ENCODE measurements at regions not wholly inside any gene's neighbourhood (a gene's known extent, or its start where the extent isn't known, plus 50 kb on each side); places are given as distances from the start of the nearest gene placed in this dataset.

DNA sequence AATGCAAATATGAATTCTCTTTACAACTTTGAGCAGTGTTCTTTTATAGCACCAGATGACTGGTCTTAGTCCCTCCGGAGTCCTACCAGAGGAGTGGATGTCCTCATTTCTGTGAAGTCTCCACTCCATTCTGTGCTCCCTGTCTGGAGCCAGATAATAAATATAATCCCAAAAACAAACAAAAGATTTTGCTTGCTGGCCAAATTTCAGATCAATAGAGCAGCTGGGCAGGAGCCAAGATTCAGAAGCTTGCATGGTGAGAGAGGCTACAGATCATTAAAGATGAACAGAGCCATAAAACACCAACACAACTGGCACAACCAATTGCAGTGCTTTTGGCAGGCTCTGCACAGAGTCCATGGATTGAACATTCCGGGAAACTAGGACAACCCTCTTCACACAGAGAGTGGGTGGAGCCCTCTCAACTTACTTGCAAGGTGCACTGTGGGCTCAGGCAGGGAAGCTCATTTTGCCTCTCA lies 231.5 kb upstream of the SNX7 start:
- Mint-ChIP-seq H3K4me3 (no peak overlapping the region), H3K27ac (no peak overlapping the region), H3K4me1 (ENCODE audit: low read depth in 2 of 2) (no peaks in the 10 kb centered on the region), H3K9me3 (no peaks in the 10 kb centered on the region), H3K36me3 (no peaks in the 10 kb centered on the region), H3K27me3 (no peaks in the 10 kb centered on the region)
- no peak for ATAC-seq
- no peak for DNase-seq (ENCODE audit: low spot score)

- Mint-ChIP-seq H3K27me3 (no peaks in the 10 kb centered on the region), H3K9me3 (peaks cover 3% of the 10 kb centered on the region), H3K4me3 (no peak overlapping the region), H3K36me3 (no peaks in the 10 kb centered on the region), H3K4me1 (ENCODE audit: low read depth in 2 of 2) (no peaks in the 10 kb centered on the region), H3K27ac (no peak overlapping the region)
- no peak for DNase-seq (ENCODE audit: low spot score)
- ATAC-seq: no peak
Measured at GRCh38 chr1:98428864-98429263, 232.7 kb upstream of the SNX7 start.

- Mint-ChIP-seq H3K4me3 (no peak overlapping the region), H3K27me3 (no peaks in the 10 kb centered on the region), H3K36me3 (no peaks in the 10 kb centered on the region), H3K27ac (no peak overlapping the region), H3K4me1 (ENCODE audit: low read depth in 2 of 2) (no peaks in the 10 kb centered on the region), H3K9me3 (peaks cover 3% of the 10 kb centered on the region)
- DNase-seq (ENCODE audit: low spot score): no peak
- ATAC-seq: no peak
Measured at GRCh38 chr1:98427664-98428063, 233.9 kb upstream of the SNX7 start.

GRCh38 chr1:98426092-98426491 lies 235.4 kb upstream of the SNX7 start:
- Mint-ChIP-seq H3K4me3 (no peak overlapping the region), H3K9me3 (peaks cover 6% of the 10 kb centered on the region), H3K4me1 (ENCODE audit: low read depth in 2 of 2) (no peaks in the 10 kb centered on the region), H3K36me3 (no peaks in the 10 kb centered on the region), H3K27me3 (no peaks in the 10 kb centered on the region), H3K27ac (no peak overlapping the region)
- DNase-seq (ENCODE audit: low spot score) (no peak), ATAC-seq (no peak)

DNA sequence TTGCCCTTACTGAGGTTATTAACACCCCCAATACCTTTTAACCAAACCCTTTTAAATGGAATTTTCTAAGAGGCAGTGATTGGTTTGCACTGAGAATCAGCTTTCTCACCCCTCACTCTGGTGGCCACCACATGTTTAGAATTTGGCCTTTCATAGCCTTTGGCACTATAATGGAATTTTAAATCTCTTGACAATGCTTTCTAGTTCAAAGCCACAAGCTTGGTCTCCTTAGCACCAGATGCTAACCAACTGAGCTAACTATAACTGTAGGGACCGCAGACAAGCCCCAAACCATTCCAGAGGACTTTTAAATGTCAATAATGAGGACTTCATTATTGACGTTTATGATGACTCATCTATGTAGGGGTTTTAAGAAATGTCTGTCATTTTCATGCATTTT lies 238.7 kb upstream of the SNX7 start:
- ATAC-seq (no peak), DNase-seq (ENCODE audit: low spot score) (no peak)
- Mint-ChIP-seq H3K27me3 (peaks cover 0 to 2% of the 10 kb centered on the region in 2 donors), H3K4me3 (no peak overlapping the region), H3K27ac (no peak overlapping the region), H3K4me1 (ENCODE audit: low read depth in 2 of 2) (peaks cover 0 to 3% of the 10 kb centered on the region in 2 donors), H3K9me3 (peaks cover 6% of the 10 kb centered on the region), H3K36me3 (no peaks in the 10 kb centered on the region)

DNA sequence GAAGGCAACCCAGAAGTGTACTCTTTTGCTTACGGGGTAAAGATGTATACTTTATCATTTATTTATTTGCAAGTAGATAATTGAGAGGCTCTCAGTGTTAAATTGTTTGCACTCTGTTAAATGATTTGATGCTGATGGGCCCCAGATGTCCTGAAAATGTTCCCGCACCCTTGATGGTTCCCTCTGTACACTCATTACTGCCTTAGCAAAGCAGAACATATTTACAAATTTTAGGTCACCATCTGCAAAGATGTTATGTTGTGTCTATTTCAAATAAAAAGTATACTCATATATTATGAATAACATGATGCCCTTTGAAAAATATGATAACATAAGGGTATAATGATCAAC lies 240.5 kb upstream of the SNX7 start:
- H3K27me3 Mint-ChIP-seq: peaks cover 0 to 2% of the 10 kb centered on the region in 2 donors
- peaks cover 6% of the 10 kb centered on the region for H3K9me3 Mint-ChIP-seq
- H3K36me3 Mint-ChIP-seq: no peaks in the 10 kb centered on the region
- no peak overlapping the region for H3K4me3 Mint-ChIP-seq
- ATAC-seq (no peak), DNase-seq (ENCODE audit: low spot score) (no peak)
- peaks cover 0 to 5% of the 10 kb centered on the region in 2 donors for H3K4me1 Mint-ChIP-seq (ENCODE audit: low read depth in 2 of 2)
- H3K27ac Mint-ChIP-seq: no peak overlapping the region

DNA sequence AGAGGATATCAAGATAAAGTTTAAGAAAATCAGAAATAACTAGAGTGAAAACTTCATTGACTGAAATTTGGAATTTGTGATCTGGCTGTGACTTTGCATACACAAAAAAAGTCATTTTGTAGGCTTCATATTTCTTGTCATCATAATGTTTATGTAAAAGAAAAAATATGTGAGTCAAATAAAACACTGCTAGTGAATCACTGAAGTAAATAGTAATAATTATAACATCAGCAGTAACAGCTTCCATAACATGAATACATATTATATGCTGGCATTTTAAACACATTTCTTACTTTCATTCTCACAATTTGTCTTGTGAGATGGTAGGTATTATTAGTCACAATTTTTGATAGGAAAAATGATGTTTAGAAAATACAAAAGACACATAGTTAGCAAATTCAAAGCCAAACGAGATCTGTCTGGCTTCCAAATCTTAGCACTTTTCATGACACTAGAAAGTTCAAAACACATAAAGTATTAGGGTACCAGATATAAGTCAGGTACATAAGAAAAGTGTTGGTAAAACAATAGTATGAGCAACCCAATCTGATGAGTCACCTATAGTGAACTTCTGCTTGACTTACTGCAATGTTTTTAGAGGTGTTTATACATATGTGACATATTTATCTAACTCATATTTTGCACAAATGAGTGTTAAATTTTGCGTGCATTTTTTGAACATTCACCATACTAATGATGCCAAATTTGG lies 241.0 kb upstream of the SNX7 start:
- Mint-ChIP-seq H3K9me3 (peaks cover 6% of the 10 kb centered on the region), H3K4me1 (ENCODE audit: low read depth in 2 of 2) (peaks cover 0 to 5% of the 10 kb centered on the region in 2 donors), H3K27me3 (peaks cover 0 to 2% of the 10 kb centered on the region in 2 donors), H3K4me3 (no peak overlapping the region), H3K36me3 (no peaks in the 10 kb centered on the region), H3K27ac (no peak overlapping the region)
- DNase-seq (ENCODE audit: low spot score) (no peak), ATAC-seq (no peak)

GRCh38 chr1:98417820-98418219 lies 243.7 kb upstream of the SNX7 start:
- Mint-ChIP-seq H3K4me1 (ENCODE audit: low read depth in 2 of 2) (peaks cover 0 to 5% of the 10 kb centered on the region in 2 donors), H3K27ac (no peak overlapping the region), H3K36me3 (no peaks in the 10 kb centered on the region), H3K4me3 (no peak overlapping the region), H3K9me3 (peaks cover 7% of the 10 kb centered on the region), H3K27me3 (peaks cover 0 to 2% of the 10 kb centered on the region in 2 donors)
- no peak for ATAC-seq
- no peak for DNase-seq (ENCODE audit: low spot score)

DNA sequence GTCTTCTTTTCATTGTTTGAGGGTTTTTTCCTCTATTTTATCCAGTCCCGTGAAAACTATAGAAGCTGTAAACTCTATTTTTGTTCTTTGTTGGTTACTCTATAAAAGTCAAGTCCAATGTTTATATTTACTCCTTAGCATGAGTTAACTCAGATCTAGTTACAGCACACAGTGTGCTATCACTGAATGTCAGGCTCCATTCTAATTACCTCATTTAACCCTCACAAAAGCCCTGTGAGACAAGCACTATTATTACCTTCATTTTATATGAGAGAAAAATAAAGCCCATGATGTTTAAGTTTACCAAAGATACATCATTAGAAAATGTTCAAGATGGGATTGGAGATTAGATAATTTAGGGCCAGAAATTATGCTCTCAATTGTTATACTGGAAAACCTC lies 251.4 kb upstream of the SNX7 start:
- no peak for ATAC-seq

GRCh38 chr1:98406352-98407088 lies 255.0 kb upstream of the SNX7 start:
- Mint-ChIP-seq H3K4me3 (no peak overlapping the region), H3K4me1 (ENCODE audit: low read depth in 2 of 2) (peaks cover 32 to 33% of the 10 kb centered on the region in 2 donors), H3K27ac (peak overlapping the region; percentile 87 to 93), H3K9me3 (no peaks in the 10 kb centered on the region), H3K36me3 (no peaks in the 10 kb centered on the region), H3K27me3 (no peaks in the 10 kb centered on the region)
- no peak for ATAC-seq
- DNase-seq (ENCODE audit: low spot score): no peak

More for the DNA sequence above, 251.4 kb upstream of the SNX7 start:
- Mint-ChIP-seq H3K36me3 (peaks cover 5% of the 10 kb centered on the region), H3K4me1 (ENCODE audit: low read depth in 2 of 2) (peaks cover 4 to 7% of the 10 kb centered on the region in 2 donors), H3K27me3 (no peaks in the 10 kb centered on the region), H3K4me3 (no peak overlapping the region), H3K27ac (no peak overlapping the region), H3K9me3 (peaks cover 10% of the 10 kb centered on the region)
- no peak for DNase-seq (ENCODE audit: low spot score)

- Mint-ChIP-seq H3K4me1 (ENCODE audit: low read depth in 2 of 2) (peaks cover 32 to 41% of the 10 kb centered on the region in 2 donors), H3K4me3 (peak overlapping the region; percentile 75), H3K36me3 (no peaks in the 10 kb centered on the region), H3K27ac (peak overlapping the region; percentile 87 to 93), H3K27me3 (no peaks in the 10 kb centered on the region), H3K9me3 (no peaks in the 10 kb centered on the region)
- DNase-seq (ENCODE audit: low spot score) (no peak), ATAC-seq (peak; percentile 60 to 77)
Measured at GRCh38 chr1:98405581-98406074, 255.9 kb upstream of the SNX7 start.

GRCh38 chr1:98404866-98405265 lies 256.7 kb upstream of the SNX7 start:
- peak overlapping the region; percentile 87 to 93 for H3K27ac Mint-ChIP-seq
- no peaks in the 10 kb centered on the region for H3K9me3 Mint-ChIP-seq
- H3K27me3 Mint-ChIP-seq: no peaks in the 10 kb centered on the region
- no peak overlapping the region for H3K4me3 Mint-ChIP-seq
- H3K36me3 Mint-ChIP-seq: no peaks in the 10 kb centered on the region
- peaks cover 32 to 43% of the 10 kb centered on the region in 2 donors for H3K4me1 Mint-ChIP-seq (ENCODE audit: low read depth in 2 of 2)
- no peak for ATAC-seq
- DNase-seq (ENCODE audit: low spot score): no peak

DNA sequence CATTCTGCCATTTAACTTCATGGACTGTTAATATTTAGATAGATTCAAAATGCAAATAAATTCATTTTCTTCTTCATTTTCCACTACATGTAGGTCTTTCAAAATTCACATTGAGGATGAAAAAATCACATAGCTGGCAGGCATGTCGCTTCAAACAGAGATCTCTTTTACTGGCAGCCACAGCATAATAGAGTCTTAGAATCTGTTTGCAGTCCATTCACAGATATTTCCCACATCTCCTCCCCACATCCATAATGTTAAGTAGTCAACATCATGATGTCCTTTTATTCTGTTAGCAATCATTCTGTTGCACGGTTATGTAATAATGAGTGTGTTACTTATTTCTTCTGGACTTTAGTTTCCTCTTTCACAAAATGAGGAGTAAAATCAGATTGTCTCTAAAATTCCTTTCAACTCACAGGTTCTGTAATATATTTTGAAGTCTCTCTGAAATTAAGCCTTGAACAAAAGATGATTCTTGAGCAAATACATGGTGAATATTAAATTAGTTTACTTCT lies 257.5 kb upstream of the SNX7 start:
- Mint-ChIP-seq H3K9me3 (no peaks in the 10 kb centered on the region), H3K27ac (peak overlapping the region; percentile 87 to 93), H3K4me3 (peak overlapping the region; percentile 62), H3K4me1 (ENCODE audit: low read depth in 2 of 2) (peaks cover 32 to 43% of the 10 kb centered on the region in 2 donors), H3K36me3 (no peaks in the 10 kb centered on the region), H3K27me3 (no peaks in the 10 kb centered on the region)
- no peak for ATAC-seq
- no peak for DNase-seq (ENCODE audit: low spot score)

GRCh38 chr1:98402860-98403259 lies 258.7 kb upstream of the SNX7 start:
- Mint-ChIP-seq H3K4me3 (peak overlapping the region; percentile 62), H3K36me3 (no peaks in the 10 kb centered on the region), H3K27me3 (no peaks in the 10 kb centered on the region), H3K27ac (peak overlapping the region; percentile 87 to 93), H3K4me1 (ENCODE audit: low read depth in 2 of 2) (peaks cover 41 to 43% of the 10 kb centered on the region in 2 donors), H3K9me3 (no peaks in the 10 kb centered on the region)
- DNase-seq (ENCODE audit: low spot score): no peak
- ATAC-seq: peak in 1 of 2 donors; percentile 39
